HG03354 (cell line): ENCODE measurements at regions not wholly inside any gene's neighbourhood (a gene's known extent, or its start where the extent isn't known, plus 50 kb on each side); places are given as distances from the start of the nearest gene placed in this dataset.
"Not testable (repeated sequence)": the region's sequence is repeated elsewhere in the genome, so short reads cannot be mapped to it uniquely, and the experiment has no call there.

ENCODE experiments used
- ATAC-seq: cut with Tn5 transposase; IDR thresholded peaks from one replicate; pipeline ENCODE4 v1.9.1; 2021; ENCODE audit warnings: mild to moderate bottlenecking; ENCODE audit not compliant: unreplicated experiment, poor library complexity, severe bottlenecking

GRCh38 chr13:82045316-82045715, 1704.4 kb upstream of the SPRY2 start:
- not testable (repeated sequence) for ATAC-seq

DNA sequence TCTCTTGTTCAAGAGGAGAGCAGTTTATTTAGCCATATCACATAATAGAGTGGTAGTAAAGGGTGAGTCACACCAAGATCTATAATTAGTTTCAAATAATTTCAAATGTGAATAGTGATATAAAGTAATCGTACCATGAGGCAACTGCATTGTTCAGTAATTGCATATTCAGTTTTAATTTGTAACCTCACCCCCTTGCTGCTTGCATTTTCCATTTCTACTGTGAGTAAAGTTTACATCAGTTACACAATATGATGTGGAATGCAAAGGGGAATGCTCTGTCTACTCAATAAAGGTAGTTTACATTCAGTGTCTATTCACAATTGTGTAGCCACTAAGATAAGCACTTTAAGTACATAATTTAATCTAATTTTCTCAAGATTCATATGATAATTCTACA, 1695.7 kb upstream of the SPRY2 start:
- ATAC-seq = no peak

- ATAC-seq = no peak
Measured at GRCh38 chr13:82011355-82011754, 1670.4 kb upstream of the SPRY2 start.

- ATAC-seq = no peak
Measured at GRCh38 chr13:82010780-82011179, 1669.9 kb upstream of the SPRY2 start.

DNA sequence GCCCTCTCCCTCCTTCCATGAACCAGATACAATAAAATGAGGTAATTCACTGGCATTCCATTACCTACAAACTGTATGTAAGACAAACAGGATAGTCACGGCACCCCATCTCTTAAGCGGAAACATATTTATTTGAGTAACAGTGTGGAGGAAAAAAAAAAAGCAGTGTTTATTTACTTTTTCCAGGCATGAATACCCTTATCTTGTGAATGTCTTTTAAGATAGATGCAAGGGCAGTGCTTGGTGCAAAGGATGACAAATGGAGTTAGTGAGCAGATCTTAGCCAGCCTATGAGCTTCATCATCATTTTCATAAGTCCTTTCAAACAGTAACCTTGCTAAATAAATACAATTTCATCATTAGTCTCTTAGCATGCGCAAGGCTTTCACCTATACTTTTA, 1661.8 kb upstream of the SPRY2 start:
- no peak for ATAC-seq

- no peak for ATAC-seq
Measured at GRCh38 chr13:81995316-81995715, 1654.4 kb upstream of the SPRY2 start.

DNA sequence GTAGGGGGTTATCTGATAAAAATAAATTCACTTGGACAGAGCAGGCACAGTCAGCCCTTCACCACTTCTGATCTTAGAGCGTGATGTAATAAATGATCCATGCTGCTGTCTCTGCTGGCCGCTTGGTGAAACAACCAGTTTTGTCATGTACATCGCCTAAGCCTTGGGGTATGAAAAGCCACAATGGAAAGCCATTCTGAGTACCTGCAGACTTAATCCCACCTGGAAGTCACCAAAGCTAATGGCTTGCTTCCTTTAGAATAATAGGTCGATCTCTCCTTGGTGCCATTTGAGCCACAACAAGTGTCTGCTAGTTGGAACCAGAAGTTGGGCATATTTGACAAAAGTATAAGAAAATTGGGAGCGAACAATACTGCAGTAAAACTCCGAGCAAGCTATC, 1649.7 kb upstream of the SPRY2 start:
- no peak for ATAC-seq

DNA sequence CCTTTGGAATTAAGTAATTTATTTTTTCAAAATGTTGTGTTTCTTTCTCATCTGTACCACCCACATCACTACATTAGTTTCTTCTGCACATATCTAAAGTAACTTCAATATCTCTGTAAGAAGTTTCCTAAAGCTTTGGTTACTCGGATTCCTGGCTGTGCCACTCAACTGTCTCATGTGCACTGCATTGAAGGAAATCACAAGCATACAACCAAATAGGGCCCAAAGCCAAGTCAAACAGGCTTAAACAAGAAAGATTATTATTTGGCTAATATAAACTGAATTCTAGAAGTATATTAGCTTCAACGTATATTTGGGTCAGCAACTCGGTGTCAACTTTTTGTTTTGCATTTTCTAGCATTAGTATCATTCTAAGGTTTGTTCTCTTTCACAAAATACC, 1647.6 kb upstream of the SPRY2 start:
- no peak for ATAC-seq

- ATAC-seq = no peak
Measured at GRCh38 chr13:81987677-81988357, 1646.9 kb upstream of the SPRY2 start.

DNA sequence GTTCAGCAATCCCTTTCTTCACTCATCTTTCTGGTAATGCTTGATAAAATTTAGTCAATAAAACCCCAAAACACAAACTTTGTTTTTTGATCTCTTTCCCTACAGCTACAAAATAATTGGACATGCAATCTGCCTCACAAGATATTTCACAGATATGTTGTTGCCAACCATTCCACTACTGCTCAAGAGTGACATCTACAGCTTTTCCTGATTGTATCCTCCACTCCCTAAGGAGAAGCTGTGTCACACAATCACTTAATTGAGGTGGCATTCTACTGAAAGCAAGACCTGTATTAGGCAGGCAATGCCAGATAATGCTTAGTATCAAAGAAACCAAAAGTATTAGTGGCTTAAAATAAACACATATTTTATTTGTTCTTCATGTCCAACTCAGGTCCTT, 1646.2 kb upstream of the SPRY2 start:
- no peak for ATAC-seq

DNA sequence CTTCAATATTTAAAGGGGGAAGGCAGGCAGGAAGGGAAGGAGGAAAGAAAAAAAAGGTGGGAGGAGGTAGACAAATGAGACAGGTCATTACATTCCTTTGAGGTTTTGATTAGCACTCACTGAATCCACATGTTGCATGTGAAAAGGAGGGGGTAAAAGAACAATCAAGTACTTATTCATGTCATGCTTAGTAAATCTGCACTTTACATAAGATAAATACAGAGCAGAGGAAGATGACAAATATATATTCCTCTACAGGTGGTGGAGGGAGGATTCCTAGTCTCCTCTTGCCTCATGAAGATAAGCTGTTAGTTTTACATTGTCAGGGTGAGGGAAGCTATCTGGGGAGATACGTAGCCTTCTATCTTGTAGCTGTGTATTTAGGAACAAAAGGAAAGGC, 1645.4 kb upstream of the SPRY2 start:
- no peak for ATAC-seq

- ATAC-seq = no peak
Measured at GRCh38 chr13:81957121-81957520, 1616.2 kb upstream of the SPRY2 start.

DNA sequence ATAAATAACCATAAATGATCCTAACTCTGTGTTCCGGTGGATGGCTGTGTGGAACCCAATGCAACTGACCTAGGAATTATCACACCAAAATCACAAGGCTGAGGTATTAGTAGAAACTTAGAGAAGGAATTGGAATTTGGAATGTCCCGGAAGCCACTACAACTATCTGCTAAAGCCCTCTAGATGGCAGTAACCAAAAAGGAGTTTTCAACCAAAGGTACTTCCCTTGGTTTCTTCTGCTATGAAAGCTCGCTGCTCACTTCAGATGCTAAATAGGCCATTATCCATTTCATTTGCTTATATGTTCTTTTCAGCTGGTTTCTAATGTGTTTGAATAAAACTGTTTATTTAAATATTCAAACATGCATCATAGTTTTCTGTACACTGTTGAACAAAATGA, 1589.1 kb upstream of the SPRY2 start:
- no peak for ATAC-seq

DNA sequence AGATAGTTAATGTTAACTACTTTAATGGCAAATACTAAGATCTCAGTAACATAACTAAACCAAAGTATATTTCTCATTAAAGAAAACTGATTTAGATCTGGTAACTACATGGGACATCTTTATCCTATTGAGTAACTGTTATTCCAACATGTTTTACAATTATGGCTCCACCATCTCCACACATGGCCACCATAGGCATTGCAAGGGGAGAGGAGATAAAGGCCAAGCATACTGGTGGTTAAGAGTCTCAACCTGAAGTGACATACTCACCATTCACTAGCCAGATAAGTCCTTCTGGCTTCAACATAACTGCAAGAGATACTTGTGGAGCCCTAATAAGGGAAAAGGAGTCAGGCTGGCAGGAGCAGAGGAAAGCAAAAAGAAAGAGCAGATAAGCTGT, 1586.4 kb upstream of the SPRY2 start:
- no peak for ATAC-seq

DNA sequence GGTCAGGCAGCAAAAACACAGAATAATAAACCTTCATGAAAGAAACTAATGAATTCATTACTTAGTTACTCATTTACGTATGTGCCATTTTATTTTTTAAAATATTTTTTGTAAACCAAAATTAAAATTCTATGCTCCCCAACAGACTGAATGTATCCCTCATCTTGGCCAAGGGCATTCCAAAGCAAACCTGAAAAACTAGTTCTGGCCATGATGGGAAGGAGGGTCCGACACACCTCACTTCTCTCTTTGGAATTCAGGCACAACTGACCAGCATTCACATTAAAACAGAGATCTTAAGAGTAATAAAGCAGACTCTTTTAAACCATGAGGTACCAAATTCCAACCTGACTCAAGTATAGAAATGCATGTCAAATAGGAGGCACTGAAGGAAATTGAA, 1576.9 kb upstream of the SPRY2 start:
- no peak for ATAC-seq

- ATAC-seq = no peak
Measured at GRCh38 chr13:81916461-81916860, 1575.5 kb upstream of the SPRY2 start.

DNA sequence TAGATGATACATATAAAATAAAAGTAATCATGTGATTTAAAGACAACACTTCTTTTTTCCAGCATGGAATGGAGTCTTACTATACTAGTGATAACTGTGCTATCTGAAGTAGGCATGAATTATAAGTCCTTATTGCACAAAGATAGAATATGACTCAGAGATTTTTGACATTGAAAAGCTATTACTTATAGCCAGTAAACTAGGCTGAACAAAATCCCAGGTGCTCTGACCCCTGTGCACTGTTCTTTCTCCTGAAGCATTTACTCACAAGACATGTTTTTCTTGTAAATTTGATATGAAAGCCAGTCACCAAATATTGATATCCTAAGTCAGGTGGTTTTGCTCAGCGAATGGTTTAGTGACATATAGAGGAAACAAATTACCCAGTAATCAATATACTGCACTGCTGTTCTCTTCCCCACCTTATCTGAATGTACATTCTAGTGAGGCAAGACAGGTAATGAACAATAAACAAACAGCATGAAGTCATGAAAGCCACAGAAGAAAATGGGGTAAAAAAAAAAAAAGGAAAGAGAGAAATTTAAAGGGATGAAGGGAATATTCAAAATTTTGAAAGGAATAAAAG, 1567.0 kb upstream of the SPRY2 start:
- no peak for ATAC-seq

GRCh38 chr13:81888855-81889254, 1547.9 kb upstream of the SPRY2 start:
- ATAC-seq = no peak

DNA sequence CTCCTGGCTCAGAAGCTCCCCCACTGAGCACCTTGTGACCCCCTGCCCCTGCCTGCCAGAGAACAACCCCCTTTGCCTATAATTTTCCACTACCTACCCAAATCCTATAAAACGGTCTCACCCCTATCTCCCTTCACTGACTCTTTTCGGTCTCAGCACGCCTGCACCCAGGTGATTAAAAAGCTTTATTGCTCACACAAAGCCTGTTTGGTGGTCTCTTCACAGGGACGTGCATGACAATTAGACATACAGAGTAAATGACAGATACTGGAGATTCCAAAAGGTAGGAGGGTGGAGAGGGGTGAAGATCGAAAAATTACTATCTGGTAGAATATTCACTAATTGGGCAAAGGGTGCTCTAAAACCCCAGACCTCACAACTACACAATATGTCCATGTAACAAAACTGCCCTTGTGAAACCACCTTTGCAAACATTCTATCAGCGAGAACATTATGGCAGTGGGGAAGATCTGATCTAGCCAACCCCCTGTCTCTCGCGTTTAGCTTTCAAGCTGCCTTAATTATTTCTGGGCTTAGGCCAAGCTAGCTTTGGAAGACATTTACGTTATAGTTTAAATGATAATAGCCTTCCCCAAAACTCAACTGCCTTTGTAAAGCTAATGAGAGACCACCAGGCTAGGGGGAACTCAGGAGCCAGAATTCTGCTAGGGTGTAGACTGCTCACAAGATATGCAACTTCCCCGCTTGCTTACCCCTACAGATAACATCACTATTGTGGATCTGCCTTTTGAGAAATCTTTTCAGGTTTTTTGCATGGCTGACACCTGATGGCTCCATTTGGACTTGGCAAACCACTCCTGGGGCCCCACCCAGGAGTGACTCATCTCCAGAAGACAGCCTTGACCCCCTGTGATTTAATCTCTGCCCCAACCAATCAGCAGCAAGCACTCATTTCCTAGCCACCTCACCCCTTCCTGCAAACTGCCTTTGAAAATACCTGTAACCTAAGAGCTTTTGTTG, 1534.0 kb upstream of the SPRY2 start:
- ATAC-seq = no peak

DNA sequence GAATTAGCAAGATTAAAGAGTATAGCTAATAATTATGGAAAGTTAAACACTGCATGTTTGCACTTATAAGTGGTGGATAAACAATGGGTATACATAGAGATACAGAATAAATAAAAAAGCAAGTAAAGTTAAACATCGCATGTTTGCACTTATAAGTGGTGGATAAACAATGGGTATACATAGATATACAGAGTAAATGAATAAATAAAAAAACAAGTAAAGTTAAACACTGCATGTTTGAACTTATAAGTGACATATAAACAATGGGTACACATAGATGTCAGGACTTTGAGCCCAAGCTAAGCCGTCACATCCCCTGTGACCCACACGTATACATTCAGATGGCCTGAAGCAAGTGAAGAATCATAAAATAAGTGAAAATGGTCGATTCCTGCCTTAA, 1533.3 kb upstream of the SPRY2 start:
- ATAC-seq = no peak

DNA sequence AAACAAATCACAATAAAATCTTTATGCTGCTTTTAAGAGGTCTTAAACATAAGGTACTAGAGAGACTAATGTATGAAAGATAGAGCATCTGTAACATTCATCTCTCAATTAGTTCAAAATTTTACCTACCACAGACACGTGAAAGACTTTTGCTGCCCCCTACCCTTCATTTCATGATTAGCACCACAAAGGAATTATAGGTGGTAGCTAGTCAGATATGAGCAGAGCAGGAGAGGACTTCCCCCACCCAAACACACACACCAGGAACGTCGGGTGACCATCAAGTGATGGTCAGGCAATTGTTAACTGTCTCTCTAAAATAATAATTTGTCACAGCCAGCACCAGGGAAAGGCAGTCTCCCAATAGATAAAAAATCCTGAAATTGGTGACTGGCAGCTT, 1531.7 kb upstream of the SPRY2 start:
- no peak for ATAC-seq
